ENCODE measurements at regions not wholly inside any gene's neighbourhood (a gene's known extent, or its start where the extent isn't known, plus 50 kb on each side); places are given as distances from the start of the nearest gene placed in this dataset.

- no peak for TF ChIP-seq TCF7L2 (IDR thresholded peaks at IDR 0.05; ENCODE audit: low read depth, low read length)
- TF ChIP-seq REST (IDR thresholded peaks at IDR 0.05; ENCODE audit: insufficient read depth in 1 of 2, low read depth in 2 of 2, low read length in 1 of 2): no peak
- TF ChIP-seq POLR2AphosphoS5 (IDR thresholded peaks at IDR 0.05; ENCODE audit: low read depth, low read length): no peak
- no peak for TF ChIP-seq CTCF (IDR thresholded peaks at IDR 0.05)
- no peak for TF ChIP-seq SIN3A (IDR thresholded peaks at IDR 0.05; ENCODE audit: borderline replicate concordance, insufficient read depth, low read depth, low read length)
- DNase-seq (ENCODE audit: low read depth, low spot score) (no peak), ATAC-seq (no peak)
- Histone ChIP-seq H3K9me3 (ENCODE audit: control insufficient read depth, insufficient read depth, low read depth, low read length) (no peaks in the 10 kb centered on the region), H3K27ac (ENCODE audit: low read length) (no peak overlapping the region), H3K4me3 (ENCODE audit: low read depth in 2 of 2, low read length in 2 of 2) (no peak overlapping the region), H3K36me3 (ENCODE audit: control insufficient read depth, insufficient read depth, low read length) (no peaks in the 10 kb centered on the region), H3K4me1 (ENCODE audit: control insufficient read depth, insufficient read depth, low read length) (no peaks in the 10 kb centered on the region), H3K27me3 (ENCODE audit: control insufficient read depth, insufficient read depth, low read length) (peaks cover 5% of the 10 kb centered on the region)
- in situ Hi-C loops (cut with HindIII; ENCODE audit: low pct_unique_long_range_greater_than_20kb, low sequenced_read_pairs) (no loop called here), intact Hi-C loops (cut with micrococcal nuclease; ENCODE audit: unreplicated experiment) (no loop called here)
- ChIA-PET CTCF (no interaction called here), POLR2A (no interaction called here)
- BruUV-seq (replicated peaks): no TSS peak
These were observed 292.5 kb upstream of the CNR1 start for GRCh38 chr6:88458662-88459061.

- in situ Hi-C loops (cut with HindIII; ENCODE audit: low pct_unique_long_range_greater_than_20kb, low sequenced_read_pairs) (no loop called here), intact Hi-C loops (cut with micrococcal nuclease; ENCODE audit: unreplicated experiment) (no loop called here)
- no peak for DNase-seq (ENCODE audit: low read depth, low spot score)
- no peak for ATAC-seq
- no peak overlapping the region for H3K27ac ChIP-seq (ENCODE audit: low read length)
- H3K36me3 ChIP-seq (ENCODE audit: control insufficient read depth, insufficient read depth, low read length): no peaks in the 10 kb centered on the region
- POLR2A ChIA-PET: no interaction called here
- H3K4me1 ChIP-seq (ENCODE audit: control insufficient read depth, insufficient read depth, low read length): no peaks in the 10 kb centered on the region
- no peaks in the 10 kb centered on the region; the same call in 1 of the 2 replicates for H3K27me3 ChIP-seq (ENCODE audit: control insufficient read depth, insufficient read depth, low read length)
- no TSS peak for BruUV-seq (replicated peaks)
- CTCF ChIA-PET: no interaction called here
- no peaks in the 10 kb centered on the region for H3K9me3 ChIP-seq (ENCODE audit: control insufficient read depth, insufficient read depth, low read depth, low read length)
- H3K4me3 ChIP-seq (ENCODE audit: low read depth in 2 of 2, low read length in 2 of 2): no peak overlapping the region
- TF ChIP-seq SIN3A (IDR thresholded peaks at IDR 0.05; ENCODE audit: borderline replicate concordance, insufficient read depth, low read depth, low read length): no peak
- TF ChIP-seq POLR2AphosphoS5 (IDR thresholded peaks at IDR 0.05; ENCODE audit: low read depth, low read length): no peak
- no peak for TF ChIP-seq REST (IDR thresholded peaks at IDR 0.05; ENCODE audit: insufficient read depth in 1 of 2, low read depth in 2 of 2, low read length in 1 of 2)
- no peak for TF ChIP-seq CTCF (IDR thresholded peaks at IDR 0.05)
- TF ChIP-seq TCF7L2 (IDR thresholded peaks at IDR 0.05; ENCODE audit: low read depth, low read length): no peak
These were observed 290.2 kb upstream of the CNR1 start for GRCh38 chr6:88456221-88456859.
